LNCAP (cell line): ENCODE measurements at regions not wholly inside any gene's neighbourhood (a gene's known extent, or its start where the extent isn't known, plus 50 kb on each side); places are given as distances from the start of the nearest gene placed in this dataset.

Experiments used
- CTCF ChIP-seq: fragments of 450-650 bp; IDR thresholded peaks from 2 replicates; pipeline ENCODE4 v1.5.1; 2017; ENCODE audit warnings: mild to moderate bottlenecking

GRCh38 chr16:86219655-86220445, 290.5 kb upstream of the FOXF1 start:
- no peak for TF ChIP-seq CTCF

DNA sequence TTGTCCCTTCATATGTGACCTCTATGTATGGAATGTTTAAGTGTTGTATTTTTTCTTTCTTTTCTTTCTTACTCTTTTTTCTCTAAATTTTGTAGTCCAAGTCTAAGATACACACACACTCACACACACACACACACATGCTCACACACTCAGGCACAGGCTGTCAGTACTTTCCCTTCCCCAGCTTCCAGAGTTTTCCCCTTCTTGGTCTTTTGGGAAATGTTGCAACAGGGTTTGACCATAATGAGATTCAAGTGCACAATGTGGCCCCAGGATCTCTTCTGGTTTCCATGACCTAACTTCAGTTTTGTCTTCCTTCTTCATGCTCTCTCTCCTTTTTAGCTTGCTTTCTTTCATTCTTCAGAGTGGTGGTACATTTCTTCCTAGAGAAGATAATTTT, 289.8 kb upstream of the FOXF1 start:
- no peak for TF ChIP-seq CTCF

DNA sequence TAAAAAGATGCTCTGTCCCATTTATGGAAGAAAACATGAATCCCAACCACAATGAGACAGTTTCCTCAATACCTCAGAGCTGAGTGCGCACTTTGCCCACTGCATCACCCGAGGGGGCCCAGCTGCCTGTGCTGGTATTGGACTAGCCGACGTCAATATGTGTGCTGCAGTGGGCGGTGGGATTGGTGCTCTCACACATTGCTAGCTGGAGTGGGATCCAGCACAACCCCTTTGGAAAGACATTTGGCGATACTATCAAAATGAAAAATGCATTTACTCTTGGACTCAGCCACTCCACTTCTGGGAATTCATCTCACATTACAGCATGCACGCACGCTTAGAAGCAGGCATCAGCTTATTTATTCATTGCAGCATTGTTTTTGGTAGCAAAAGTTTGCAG, 289.2 kb upstream of the FOXF1 start:
- TF ChIP-seq CTCF = no peak

DNA sequence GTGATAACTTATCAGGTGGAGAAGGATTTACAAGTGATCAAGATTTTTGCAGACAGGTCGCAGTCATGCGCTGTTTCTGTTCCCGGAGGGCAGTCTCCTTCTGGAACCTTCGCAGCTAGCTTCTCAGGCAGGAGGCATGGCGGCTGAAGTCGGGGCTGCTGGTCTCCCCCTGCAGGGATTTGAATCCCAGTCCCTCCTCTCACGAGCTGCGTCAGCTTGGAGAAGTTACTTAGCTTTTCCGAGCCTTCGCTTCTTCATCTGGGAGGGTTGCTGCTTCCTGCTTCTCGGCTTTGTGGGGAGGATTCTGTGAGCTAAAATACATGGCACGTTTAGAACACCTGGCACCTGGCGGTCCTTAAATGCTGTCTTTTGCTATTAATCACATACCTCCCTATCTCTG, 287.8 kb upstream of the FOXF1 start:
- no peak for TF ChIP-seq CTCF

DNA sequence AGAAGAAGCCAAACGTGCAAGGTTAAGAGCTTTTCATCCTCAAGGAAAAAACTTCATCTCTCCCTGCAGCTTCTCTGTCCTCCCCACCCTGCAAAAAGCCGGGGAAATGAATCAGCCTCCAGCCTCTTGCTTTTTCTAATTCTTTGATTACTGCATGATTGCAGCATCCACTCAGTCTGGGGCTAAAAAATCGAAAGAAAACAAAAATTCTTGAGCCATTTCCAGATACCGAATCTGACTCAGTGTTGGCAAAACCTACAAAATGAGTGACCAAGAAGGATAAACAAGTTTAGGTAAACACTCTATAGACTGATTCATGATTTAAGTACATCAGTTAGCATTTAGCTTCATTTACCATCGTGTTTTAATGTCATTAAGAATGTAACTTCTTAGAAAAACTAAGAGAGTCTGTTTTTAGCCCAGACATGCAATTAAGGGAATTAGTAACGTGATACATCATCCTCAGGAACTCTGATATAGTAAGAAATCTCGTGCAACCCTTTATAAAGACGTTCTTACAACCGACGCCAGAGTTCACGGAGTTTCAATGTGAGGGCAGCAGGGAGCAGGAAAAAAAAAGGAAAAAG, 287.3 kb upstream of the FOXF1 start:
- TF ChIP-seq CTCF = no peak

DNA sequence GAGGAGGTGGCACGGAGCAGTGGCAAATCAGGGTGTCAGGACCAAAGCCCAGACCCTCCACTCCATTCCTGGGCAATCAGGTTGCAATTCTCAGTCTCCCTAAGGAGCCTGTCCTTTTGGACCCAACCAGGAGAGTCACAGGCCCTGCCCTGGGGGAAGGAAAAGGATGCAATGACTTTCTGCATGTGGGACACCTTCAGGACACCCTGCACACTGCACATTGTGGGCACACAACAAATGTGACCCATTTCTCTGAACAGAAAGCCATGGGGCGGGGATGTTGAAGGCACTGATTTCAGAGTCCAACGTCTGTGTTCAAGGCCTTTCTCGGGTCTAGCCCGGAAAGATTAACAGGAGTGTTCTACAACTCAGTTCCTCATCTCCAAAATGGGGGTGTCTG, 286.2 kb upstream of the FOXF1 start:
- TF ChIP-seq CTCF = no peak

- TF ChIP-seq CTCF = no peak
Observed at GRCh38 chr16:86224629-86225028, 285.7 kb upstream of the FOXF1 start.
